Activated CD4-positive, alpha-beta T cell treated with anti-CD3 and anti-CD28 coated beads, Interleukin-2, Interleukin-4, amounts not matched to agents 100 ng/mL and 50 ng/mL, durations not matched to agents 16 hours and 8 hours (primary cell): ENCODE measurements at regions not wholly inside any gene's neighbourhood (a gene's known extent, or its start where the extent isn't known, plus 50 kb on each side); places are given as distances from the start of the nearest gene placed in this dataset.
A peak's percentile ranks its signal among the peaks of the same experiment; 100 is the strongest.

Experiments
- DNase-seq: peaks from one replicate; pipeline ENCODE4 v3.0.0-alpha.2; 2020; ENCODE audit warnings: low spot score

- no peak for DNase-seq
Measured at GRCh38 chr3:59580996-59581395, 531.2 kb upstream of the CFAP20DC start.

DNA sequence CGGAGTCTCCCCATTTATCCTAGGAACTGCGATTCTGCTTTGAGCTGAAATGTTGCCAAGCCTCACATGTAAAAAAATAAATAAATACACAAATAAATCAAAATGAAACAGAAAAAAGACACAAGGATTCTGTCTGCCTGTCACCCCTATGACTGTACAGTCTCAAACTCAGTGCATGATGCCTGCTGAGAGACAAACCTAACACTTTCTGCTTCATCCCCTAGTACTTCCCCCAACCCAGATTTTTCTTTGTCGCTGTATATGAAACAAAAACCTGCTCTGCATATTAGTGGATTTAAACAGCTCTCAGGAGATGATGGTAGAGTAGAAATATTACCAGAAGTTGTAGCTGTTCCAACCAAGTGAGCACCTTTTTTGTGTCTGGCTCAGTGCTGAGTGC is 530.7 kb upstream of the CFAP20DC start:
- no peak for DNase-seq

- DNase-seq = no peak
Measured at GRCh38 chr3:59578129-59578528, 528.3 kb upstream of the CFAP20DC start.

GRCh38 chr3:59576606-59577005 is 526.8 kb upstream of the CFAP20DC start:
- no peak for DNase-seq

GRCh38 chr3:59575113-59576001 is 525.5 kb upstream of the CFAP20DC start:
- peak; percentile 90 for DNase-seq

DNA sequence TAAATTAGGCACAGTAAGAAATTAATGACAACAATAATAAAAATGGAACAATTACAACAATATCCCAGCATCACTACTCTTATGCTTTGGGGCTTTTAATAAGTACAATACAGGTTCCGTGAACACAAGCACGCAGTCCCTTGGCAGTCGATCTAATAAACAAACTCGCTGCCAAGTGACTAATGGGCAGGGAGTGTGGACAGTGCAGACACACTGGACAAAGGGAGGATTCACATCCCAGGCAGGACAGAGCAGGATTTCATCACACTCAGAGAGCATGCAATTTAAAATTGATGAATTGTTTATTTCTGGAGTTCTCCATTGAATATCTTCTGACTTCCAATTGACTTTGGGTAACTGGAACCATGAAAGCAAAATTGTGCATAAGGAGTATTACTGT is 524.1 kb upstream of the CFAP20DC start:
- no peak for DNase-seq

DNA sequence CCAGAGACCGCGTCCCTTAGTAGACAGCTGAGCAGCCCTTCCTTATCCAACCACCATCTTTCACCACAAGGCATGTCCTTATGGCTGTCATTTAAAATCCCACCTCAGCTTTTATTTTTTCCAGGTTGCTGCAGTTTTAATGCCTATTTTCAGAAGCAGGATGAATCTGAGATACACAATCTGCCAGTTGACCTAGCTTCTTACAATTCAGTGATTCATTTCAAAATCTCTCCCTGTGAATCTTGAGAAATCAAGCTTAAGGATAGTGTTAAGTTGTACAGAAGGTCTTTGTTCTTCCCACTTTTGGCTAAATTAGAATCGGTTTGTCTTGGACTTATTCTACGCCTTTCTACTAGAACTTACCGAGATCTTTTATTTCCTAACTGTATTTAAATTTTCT is 522.3 kb upstream of the CFAP20DC start:
- no peak for DNase-seq

GRCh38 chr3:59570806-59571205 is 521.0 kb upstream of the CFAP20DC start:
- DNase-seq = no peak

DNA sequence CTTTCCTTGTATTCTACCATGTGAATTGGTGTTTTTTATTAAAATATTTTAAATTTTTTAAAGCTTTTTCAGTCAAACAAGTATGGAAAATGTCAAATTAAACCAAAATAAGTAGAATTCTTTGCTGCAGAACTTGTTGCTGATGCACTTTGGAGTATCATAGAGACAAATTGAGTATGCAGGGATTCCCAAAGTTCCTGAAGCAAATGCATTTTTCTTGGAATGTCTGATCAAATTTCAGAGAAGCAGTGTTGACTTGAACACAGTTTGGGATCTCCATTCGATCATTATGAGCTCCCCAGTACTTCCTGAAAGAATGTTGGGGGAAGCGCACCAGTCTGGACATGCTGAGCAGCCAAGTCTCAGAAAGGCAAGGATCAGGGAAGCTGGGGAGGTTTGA is 517.8 kb upstream of the CFAP20DC start:
- DNase-seq = no peak

GRCh38 chr3:59566481-59566975 is 516.7 kb upstream of the CFAP20DC start:
- DNase-seq = peak; percentile 85

- no peak for DNase-seq
Measured at GRCh38 chr3:59565125-59565524, 515.3 kb upstream of the CFAP20DC start.

- no peak for DNase-seq
Measured at GRCh38 chr3:59563966-59564365, 514.1 kb upstream of the CFAP20DC start.

- no peak for DNase-seq
Measured at GRCh38 chr3:59563072-59563605, 513.3 kb upstream of the CFAP20DC start.

DNA sequence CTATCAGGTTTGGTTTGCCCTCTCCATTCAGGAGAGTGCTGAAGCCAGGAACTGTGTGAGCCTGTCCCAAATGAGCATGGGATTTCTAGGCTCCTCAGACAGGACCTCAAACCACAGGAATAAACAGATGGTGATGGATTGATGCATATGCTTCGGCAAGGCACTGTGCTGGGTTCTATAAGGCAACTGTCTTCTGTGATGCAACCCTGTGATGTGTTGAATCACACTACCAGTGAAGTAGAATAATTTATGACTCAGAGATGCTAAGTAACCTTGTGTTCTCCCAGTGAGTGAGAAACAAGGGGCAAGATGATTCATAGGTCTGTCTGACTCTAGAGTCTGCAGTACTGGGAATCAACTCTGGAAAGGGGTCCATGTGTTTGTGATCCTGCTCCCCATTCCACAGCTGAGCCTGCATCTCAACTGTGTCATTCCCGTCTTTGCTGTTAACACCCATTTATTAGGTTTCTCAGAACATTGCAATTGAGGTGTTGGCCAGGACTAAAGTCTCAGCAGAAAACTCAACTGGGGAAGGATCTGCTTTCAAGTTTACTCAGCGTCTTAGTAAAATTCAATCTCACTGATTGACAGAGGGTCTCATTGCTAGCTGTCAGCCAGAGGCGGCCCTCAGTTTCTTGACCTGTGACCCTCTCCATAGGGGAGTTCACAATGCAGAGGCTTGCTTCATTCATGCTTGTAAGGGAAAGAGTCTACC is 510.1 kb upstream of the CFAP20DC start:
- peak; percentile 89 for DNase-seq

GRCh38 chr3:59558906-59559720 is 509.3 kb upstream of the CFAP20DC start:
- peak; percentile 25 for DNase-seq

DNA sequence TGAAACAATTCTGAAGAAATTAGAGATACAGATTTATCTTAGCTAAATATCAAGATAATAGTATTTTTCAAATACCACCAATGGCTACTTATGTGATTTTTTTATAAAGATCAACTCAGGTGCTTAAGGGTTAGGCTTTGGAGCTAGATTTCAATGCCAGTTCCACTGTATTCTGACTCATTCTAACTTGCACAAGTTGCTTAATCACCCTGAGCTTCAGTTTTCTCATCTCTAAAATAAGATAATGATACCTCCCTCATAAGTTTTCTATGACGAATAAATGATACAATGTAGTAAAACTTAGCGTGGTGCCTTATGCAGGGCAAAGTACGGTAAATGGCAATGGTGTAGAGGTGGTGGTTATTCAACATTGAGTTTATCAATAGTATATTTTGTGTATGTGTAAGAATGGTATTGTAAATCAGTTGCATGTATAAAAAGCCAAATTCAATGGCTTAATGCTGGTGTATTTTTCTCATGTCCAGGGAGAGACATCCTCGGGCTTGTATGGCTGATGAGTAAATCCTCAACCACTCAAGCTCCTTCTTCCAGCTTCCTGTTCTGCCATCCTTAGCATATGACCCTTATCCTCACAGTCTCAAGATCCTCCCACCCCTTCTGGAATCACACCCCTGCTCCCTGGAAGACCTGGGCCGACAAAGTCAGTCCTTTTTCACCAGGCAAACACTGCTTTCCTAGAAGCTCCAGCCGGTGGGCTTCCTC is 505.9 kb upstream of the CFAP20DC start:
- no peak for DNase-seq

DNA sequence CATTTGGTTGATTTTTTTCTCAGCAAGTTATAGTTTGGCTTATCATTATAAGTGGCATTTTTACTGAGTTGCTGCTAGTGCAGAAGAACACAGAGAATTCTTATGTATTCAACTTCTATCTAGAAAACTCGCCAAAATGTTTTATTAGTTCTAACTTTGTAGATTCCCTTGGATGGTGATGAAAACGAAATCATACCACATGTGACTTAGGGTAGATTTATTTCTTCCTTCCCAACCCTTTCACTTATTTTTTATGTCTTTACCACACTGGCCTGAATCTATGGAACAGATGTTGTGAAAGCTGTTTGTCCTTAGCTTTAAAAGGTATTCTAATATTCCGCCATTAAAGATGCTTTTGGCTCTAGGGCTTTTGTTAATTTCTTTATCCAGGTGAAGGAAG is 503.3 kb upstream of the CFAP20DC start:
- no peak for DNase-seq

- no peak for DNase-seq
Measured at GRCh38 chr3:59551834-59552233, 502.0 kb upstream of the CFAP20DC start.

GRCh38 chr3:59549962-59550361 is 500.1 kb upstream of the CFAP20DC start:
- DNase-seq = no peak

- DNase-seq = no peak
Measured at GRCh38 chr3:59547874-59548273, 498.0 kb upstream of the CFAP20DC start.

GRCh38 chr3:59546522-59546921 is 496.7 kb upstream of the CFAP20DC start:
- DNase-seq = no peak
